ENCODE measurements at regions not wholly inside any gene's neighbourhood (a gene's known extent, or its start where the extent isn't known, plus 50 kb on each side); places are given as distances from the start of the nearest gene placed in this dataset.
"Not testable (repeated sequence)": the region's sequence is repeated elsewhere in the genome, so short reads cannot be mapped to it uniquely, and the experiment has no call there.

GRCh38 chr3:34013818-34014570, 215.6 kb downstream of the PDCD6IP start:
- DNase-seq = no peak

DNA sequence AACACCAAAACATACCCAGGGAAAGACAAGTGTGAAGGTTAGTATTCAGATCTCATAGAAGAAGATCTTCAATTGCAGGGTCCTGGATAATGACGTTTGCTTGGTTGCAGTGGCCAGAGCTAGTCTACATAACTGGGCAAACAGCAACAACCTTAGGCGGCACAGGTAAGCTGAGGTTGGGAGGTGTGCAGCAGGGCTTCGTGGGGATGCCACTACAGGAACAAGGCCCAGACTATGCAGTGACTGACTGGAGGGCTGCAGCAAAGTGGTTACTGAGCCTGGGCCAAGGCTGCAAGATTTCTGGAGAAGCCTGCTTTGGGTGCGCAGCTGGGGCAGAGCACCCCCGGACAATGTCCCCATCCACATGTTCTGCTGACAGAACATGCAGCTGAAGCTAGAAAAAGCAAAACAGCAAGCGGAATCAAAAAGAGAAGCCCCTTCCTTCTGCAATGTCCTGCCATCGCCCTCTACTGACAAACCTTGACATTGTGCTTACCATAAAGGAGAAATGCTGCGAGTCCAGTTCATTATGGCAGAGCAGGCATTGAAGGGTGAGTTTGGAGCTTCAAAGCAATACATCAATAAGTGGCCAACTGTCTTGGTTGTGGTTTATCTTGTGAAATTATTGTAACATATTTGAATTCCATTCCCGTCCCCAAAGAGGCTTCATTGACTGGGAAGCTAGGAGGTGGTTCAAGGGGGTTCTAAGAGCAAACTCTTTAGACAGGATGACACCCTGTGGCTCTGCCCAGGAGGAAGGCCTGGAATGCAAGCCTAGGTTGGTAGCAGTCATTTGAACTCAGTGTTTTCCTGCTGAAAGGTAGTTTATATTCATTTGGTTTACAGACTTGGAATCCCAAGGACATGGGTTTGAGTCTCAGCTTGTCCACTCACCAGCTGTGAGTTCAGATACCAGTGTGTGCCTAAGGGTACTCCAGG, 217.0 kb downstream of the PDCD6IP start:
- no peak for DNase-seq

DNA sequence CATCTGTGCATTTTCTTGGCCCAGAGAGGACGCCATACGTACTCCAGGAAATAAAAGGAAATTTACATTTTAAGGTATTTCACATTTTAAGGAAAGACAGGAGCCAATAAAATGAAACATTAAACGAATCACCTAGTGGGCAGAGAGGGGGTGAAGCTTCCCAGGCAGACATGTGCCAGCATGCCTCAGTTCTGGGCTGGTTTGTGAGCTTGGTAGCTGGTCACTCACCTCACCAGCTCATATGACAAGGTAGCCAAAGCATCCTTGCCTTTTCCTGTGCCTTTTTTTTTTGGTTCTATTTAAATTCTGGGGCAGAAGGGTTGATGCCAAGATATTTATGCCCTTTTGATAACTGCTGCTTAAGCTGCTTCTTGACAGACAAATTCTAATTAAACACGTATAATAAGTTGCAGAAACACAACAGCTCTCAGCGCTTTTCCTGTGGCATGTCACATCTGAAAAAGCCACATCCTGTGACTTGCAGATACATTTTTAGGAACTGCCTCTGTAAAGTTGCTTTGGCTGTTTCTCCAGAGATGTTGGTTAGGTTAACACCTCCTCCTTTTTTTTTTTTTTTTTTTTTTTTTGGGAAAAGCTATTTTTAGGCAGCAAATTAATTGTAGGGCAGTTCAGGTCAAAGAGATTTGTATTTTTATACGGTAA, 218.6 kb downstream of the PDCD6IP start:
- DNase-seq = no peak

- DNase-seq = no peak
These were observed 219.3 kb downstream of the PDCD6IP start for GRCh38 chr3:34017757-34018156.

DNA sequence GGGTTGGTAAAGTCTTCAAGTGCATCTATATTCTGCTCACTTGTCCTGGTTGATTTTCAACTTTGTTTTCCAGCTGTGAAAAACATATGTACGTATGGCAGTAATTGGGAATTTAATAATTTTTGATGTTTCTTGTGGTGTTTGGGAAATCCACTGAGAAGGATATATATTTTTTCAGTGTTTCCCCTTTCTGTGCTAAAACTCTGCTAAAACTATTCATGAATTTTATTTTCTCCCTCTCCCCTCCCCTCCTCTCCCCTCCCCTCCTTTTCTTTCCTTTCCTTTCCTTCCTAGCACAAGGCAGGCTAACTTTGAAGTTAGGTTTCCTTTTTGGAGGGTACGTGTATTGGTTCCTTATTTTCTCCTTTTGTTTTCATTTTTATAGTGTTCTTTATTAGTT, 220.7 kb downstream of the PDCD6IP start:
- DNase-seq = no peak

DNA sequence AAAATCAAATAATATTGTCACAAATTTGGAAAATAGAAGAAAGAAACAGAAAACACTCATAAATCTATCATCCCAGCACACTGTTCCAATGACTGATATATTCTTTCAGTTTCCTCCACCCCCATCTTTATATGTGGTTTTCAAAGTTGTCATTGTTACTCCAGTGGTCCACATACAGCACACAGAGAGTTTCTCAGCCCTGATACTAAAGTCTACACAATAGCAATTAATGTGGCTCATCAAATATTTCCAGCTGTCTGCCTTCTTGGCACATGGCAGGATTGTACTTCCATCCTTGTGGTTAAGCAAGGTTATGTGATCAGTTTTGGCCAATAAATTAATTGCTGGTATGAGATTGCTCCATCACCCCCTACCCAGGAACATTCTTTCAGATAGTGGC, 221.7 kb downstream of the PDCD6IP start:
- DNase-seq = no peak

GRCh38 chr3:34020726-34021680, 222.6 kb downstream of the PDCD6IP start:
- DNase-seq = no peak

DNA sequence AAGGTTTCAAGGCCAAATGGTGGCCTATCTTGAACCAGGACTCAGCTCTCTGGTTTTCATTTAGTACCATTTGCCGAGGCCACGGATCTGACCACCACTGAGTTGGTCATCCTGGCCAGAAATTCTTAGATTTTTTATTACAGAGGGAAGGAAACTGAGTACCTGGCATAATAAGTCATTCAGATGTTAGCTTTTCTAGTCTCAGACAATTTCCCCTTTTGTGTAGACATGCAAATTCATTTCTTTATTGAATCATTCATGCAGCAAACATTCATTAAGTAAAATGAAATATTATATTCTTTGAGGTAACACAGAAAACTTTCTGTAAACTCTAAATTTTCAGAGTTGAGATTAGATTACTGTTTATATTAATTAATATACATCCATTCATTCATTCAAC, 223.7 kb downstream of the PDCD6IP start:
- peak; percentile 24 for DNase-seq

GRCh38 chr3:34024447-34025240, 226.2 kb downstream of the PDCD6IP start:
- DNase-seq = no peak

GRCh38 chr3:34033839-34034238, 235.4 kb downstream of the PDCD6IP start:
- no peak for DNase-seq

- no peak for DNase-seq
These were observed 236.4 kb downstream of the PDCD6IP start for GRCh38 chr3:34034840-34035239.

DNA sequence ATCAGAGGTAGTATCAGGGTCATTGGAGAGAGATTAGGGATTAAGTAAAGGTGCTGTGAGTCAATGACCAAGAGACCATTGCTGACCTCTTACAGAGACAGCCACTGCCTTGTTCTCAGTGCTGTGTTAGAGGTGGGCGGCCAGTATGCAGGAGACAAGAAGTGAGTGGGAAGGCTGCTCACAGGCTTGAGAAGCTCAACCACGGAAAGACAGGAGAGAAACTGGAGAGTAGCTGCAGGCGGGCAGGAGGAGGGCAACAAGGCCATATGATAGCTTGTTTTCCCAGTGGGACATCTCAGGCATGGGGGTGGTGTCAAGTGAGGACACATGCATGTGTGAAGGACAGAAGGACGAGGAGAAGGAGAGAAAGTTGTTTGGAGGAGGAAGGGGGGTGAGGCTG, 237.3 kb downstream of the PDCD6IP start:
- DNase-seq = no peak

- no peak for DNase-seq
These were observed 238.8 kb downstream of the PDCD6IP start for GRCh38 chr3:34037260-34037659.

- DNase-seq = no peak
These were observed 239.7 kb downstream of the PDCD6IP start for GRCh38 chr3:34038131-34038530.

GRCh38 chr3:34046154-34046553, 247.7 kb downstream of the PDCD6IP start:
- no peak for DNase-seq

GRCh38 chr3:34053626-34054025, 255.2 kb downstream of the PDCD6IP start:
- DNase-seq = no peak

- DNase-seq = no peak
These were observed 257.9 kb downstream of the PDCD6IP start for GRCh38 chr3:34056181-34056910.

GRCh38 chr3:34056951-34057390, 258.5 kb downstream of the PDCD6IP start:
- no peak for DNase-seq

- DNase-seq = not testable (repeated sequence)
These were observed 262.6 kb downstream of the PDCD6IP start for GRCh38 chr3:34060995-34061394.

GRCh38 chr3:34065901-34066300, 267.5 kb downstream of the PDCD6IP start:
- DNase-seq = no peak

- no peak for DNase-seq
These were observed 267.9 kb downstream of the PDCD6IP start for GRCh38 chr3:34066328-34066727.
